HG03103 (cell line): ENCODE measurements at regions not wholly inside any gene's neighbourhood (a gene's known extent, or its start where the extent isn't known, plus 50 kb on each side); places are given as distances from the start of the nearest gene placed in this dataset.

ENCODE experiments used
- ATAC-seq: cut with Tn5 transposase; IDR thresholded peaks from one replicate; pipeline ENCODE4 v1.9.1; 2021; ENCODE audit warnings: low read depth; ENCODE audit not compliant: unreplicated experiment

- no peak for ATAC-seq
Observed at GRCh38 chr11:28671274-28671673, 563.1 kb downstream of the METTL15 start.

- no peak for ATAC-seq
Observed at GRCh38 chr11:28666632-28667031, 558.4 kb downstream of the METTL15 start.

- ATAC-seq: no peak
Observed at GRCh38 chr11:28659716-28660348, 551.6 kb downstream of the METTL15 start.

- no peak for ATAC-seq
Observed at GRCh38 chr11:28657378-28658030, 549.3 kb downstream of the METTL15 start.

GRCh38 chr11:28654191-28654590 lies 546.0 kb downstream of the METTL15 start:
- ATAC-seq: no peak

- no peak for ATAC-seq
Observed at GRCh38 chr11:28649922-28650321, 541.7 kb downstream of the METTL15 start.

GRCh38 chr11:28636566-28636965 lies 528.4 kb downstream of the METTL15 start:
- no peak for ATAC-seq

GRCh38 chr11:28636033-28636432 lies 527.8 kb downstream of the METTL15 start:
- ATAC-seq: no peak

- no peak for ATAC-seq
Observed at GRCh38 chr11:28632338-28632737, 524.1 kb downstream of the METTL15 start.

- ATAC-seq: no peak
Observed at GRCh38 chr11:28631148-28631547, 523.0 kb downstream of the METTL15 start.

- no peak for ATAC-seq
Observed at GRCh38 chr11:28629235-28629634, 521.0 kb downstream of the METTL15 start.

GRCh38 chr11:28628412-28628811 lies 520.2 kb downstream of the METTL15 start:
- ATAC-seq: no peak

GRCh38 chr11:28627690-28628255 lies 519.6 kb downstream of the METTL15 start:
- no peak for ATAC-seq

- ATAC-seq: no peak
Observed at GRCh38 chr11:28625532-28625931, 517.3 kb downstream of the METTL15 start.

- ATAC-seq: no peak
Observed at GRCh38 chr11:28621753-28622152, 513.6 kb downstream of the METTL15 start.

GRCh38 chr11:28619846-28620540 lies 511.8 kb downstream of the METTL15 start:
- ATAC-seq: no peak

- no peak for ATAC-seq
Observed at GRCh38 chr11:28618416-28618815, 510.2 kb downstream of the METTL15 start.

GRCh38 chr11:28616160-28616965 lies 508.2 kb downstream of the METTL15 start:
- ATAC-seq: no peak

- ATAC-seq: no peak
Observed at GRCh38 chr11:28615542-28615941, 507.4 kb downstream of the METTL15 start.

- no peak for ATAC-seq
Observed at GRCh38 chr11:28606930-28607329, 498.7 kb downstream of the METTL15 start.

GRCh38 chr11:28599656-28600055 lies 491.5 kb downstream of the METTL15 start:
- ATAC-seq: no peak
